ENCODE measurements at regions not wholly inside any gene's neighbourhood (a gene's known extent, or its start where the extent isn't known, plus 50 kb on each side); places are given as distances from the start of the nearest gene placed in this dataset.

- Histone ChIP-seq H3K36me3 (ENCODE audit: control insufficient read depth in 1 of 2, insufficient read depth in 2 of 2, low read length in 2 of 2) (no peaks in the 10 kb centered on the region), H3K4me1 (ENCODE audit: control insufficient read depth in 1 of 2, insufficient read depth in 2 of 2, low read length in 2 of 2) (no peaks in the 10 kb centered on the region), H3K9me3 (ENCODE audit: control insufficient read depth in 1 of 2, insufficient read depth in 1 of 2, low read depth in 1 of 2, low read length in 2 of 2) (no peaks in the 10 kb centered on the region), H3K9me2 (ENCODE audit: insufficient read depth) (no peaks in the 10 kb centered on the region), H3K27me3 (ENCODE audit: insufficient read depth, low read length) (no peaks in the 10 kb centered on the region), H4K20me1 (ENCODE audit: insufficient read depth) (no peaks in the 10 kb centered on the region), H3K9ac (ENCODE audit: low read length) (no peak overlapping the region), H3K79me2 (ENCODE audit: insufficient read depth, low read length) (no peaks in the 10 kb centered on the region), H3K27ac (ENCODE audit: low read depth, low read length) (no peak overlapping the region), H2AFZ (ENCODE audit: low read depth, low read length, poor library complexity, severe bottlenecking) (no peak overlapping the region), H3K4me2 (ENCODE audit: low read length) (no peak overlapping the region), H3K4me3 (replicated peaks in 1 of 2; ENCODE audit: low read depth in 1 of 2, low read length in 2 of 2) (no peak overlapping the region)
- ChIA-PET CTCF (no interaction called here), RAD21 (ENCODE audit: low non-redundant PET in 1 of 2, low total read pairs in 2 of 2, uncharacterized antibody in 2 of 2, unreplicated experiment in 2 of 2) (no interaction called here), POLR2A (no interaction called here)
- TF ChIP-seq TCF7L2 (IDR thresholded peaks at IDR 0.05; ENCODE audit: borderline replicate concordance, extremely low read depth, insufficient read depth, insufficient read length): no peak
- no peak for TF ChIP-seq POLR2A (IDR thresholded peaks at IDR 0.05; ENCODE audit: borderline replicate concordance, extremely low read depth, insufficient read depth, insufficient read length)
- TF ChIP-seq ZFX (IDR thresholded peaks at IDR 0.05): no peak
- no peak for TF ChIP-seq ATF3 (IDR thresholded peaks at IDR 0.05)
- TF ChIP-seq EGR1 (IDR thresholded peaks at IDR 0.05; ENCODE audit: low read depth): no peak
- no peak for TF ChIP-seq MAX (IDR thresholded peaks at IDR 0.05)
- no peak for TF ChIP-seq SP1 (IDR thresholded peaks at IDR 0.05; ENCODE audit: low read depth)
- no peak for TF ChIP-seq YY1 (IDR thresholded peaks at IDR 0.05; ENCODE audit: extremely low read depth, insufficient replicate concordance, low read depth, low read length)
- no peak for TF ChIP-seq EZH2phosphoT487 (IDR thresholded peaks at IDR 0.05; ENCODE audit: borderline replicate concordance)
- TF ChIP-seq CEBPB (IDR thresholded peaks at IDR 0.05; ENCODE audit: low read depth): no peak
- no peak for TF ChIP-seq ELF1 (IDR thresholded peaks at IDR 0.05; ENCODE audit: borderline replicate concordance, low read depth)
- no peak for TF ChIP-seq SRF (IDR thresholded peaks at IDR 0.05; ENCODE audit: low read depth)
- no peak for TF ChIP-seq POLR2AphosphoS5 (IDR thresholded peaks at IDR 0.05; ENCODE audit: low read depth, low read length)
- no peak for TF ChIP-seq JUND (IDR thresholded peaks at IDR 0.05)
- TF ChIP-seq EZH2 (IDR thresholded peaks at IDR 0.05): no peak
- TF ChIP-seq ZNF274 (IDR thresholded peaks at IDR 0.05; ENCODE audit: low read depth, low read length): no peak
- TF ChIP-seq REST (IDR thresholded peaks at IDR 0.05; ENCODE audit: low read depth): no peak
- no peak for TF ChIP-seq CBX3 (IDR thresholded peaks at IDR 0.05; ENCODE audit: low read depth)
- TF ChIP-seq CTCF (IDR thresholded peaks at IDR 0.05 in 2 of 3, conservative IDR thresholded peaks at IDR 0.05 in 1 of 3; ENCODE audit: borderline replicate concordance in 1 of 3, insufficient read depth in 1 of 3, low read depth in 2 of 3, low read length in 2 of 3): no peak
- no peak for TF ChIP-seq FOSL1 (IDR thresholded peaks at IDR 0.05; ENCODE audit: low read depth)
- no TSS peak for BruUV-seq (replicated peaks)
- ATAC-seq: no peak
- intact Hi-C loops (cut with micrococcal nuclease): no loop called here
- no peak for DNase-seq (ENCODE audit: low read depth, low spot score)
Measured at GRCh38 chr5:99614888-99615287, 686.1 kb upstream of the CHD1 start.
